Right lobe of liver (tissue), 6 donors: ENCODE measurements at regions not wholly inside any gene's neighbourhood (a gene's known extent, or its start where the extent isn't known, plus 50 kb on each side); places are given as distances from the start of the nearest gene placed in this dataset.

Experiments
- ATAC-seq, 4 donors: fragments of 200-7000 bp; cut with Tn5 transposase; one replicate each; pipeline ENCODE4 v1.9.1; 2020; ENCODE audit warnings: mild to moderate bottlenecking in 4 of 4, moderate library complexity in 4 of 4
- DNase-seq, 3 donors: peaks; one replicate each; pipeline ENCODE4 v3.0.0-alpha.2; 2020
- H3K27ac ChIP-seq, 3 donors: fragments of 200-600 bp; one replicate each; pipeline ENCODE4 v1.8.0; 2022
- H3K27me3 ChIP-seq, 2 donors: fragments of 200-600 bp; one replicate each; pipeline ENCODE4 v1.8.0; 2022
- H3K36me3 ChIP-seq, 4 donors: fragments of 200-600 bp; sonication (generic) in 1 of 4; one replicate each; pipeline versions ENCODE4 v1.5.1 to v1.8.0; 2017 to 2022; ENCODE audit warnings: control low read depth in 1 of 4
- H3K4me1 ChIP-seq, 4 donors: fragments of 200-600 bp; sonication (generic) in 1 of 4; one replicate each; pipeline versions ENCODE4 v1.5.1 to v1.8.0; 2017 to 2022; ENCODE audit warnings: control low read depth in 1 of 4
- H3K4me3 ChIP-seq, 3 donors: fragments of 200-600 bp; one replicate each; pipeline ENCODE4 v1.8.0; 2022
- H3K9me3 ChIP-seq, 4 donors: fragments of 200-600 bp; sonication (generic) in 1 of 4; one replicate each; pipeline versions ENCODE4 v1.5.1 to v1.8.0; 2017 to 2022; ENCODE audit warnings: control low read depth in 1 of 4
- CTCF ChIP-seq, 4 donors: fragments of 200-600 bp in 3 of 4; fragments of 450-650 bp in 1 of 4; IDR thresholded peaks; one replicate each; pipeline versions ENCODE4 v1.5.1 to v1.8.0; 2016 to 2022; ENCODE audit warnings: antibody characterized with exemption in 4 of 4, mild to moderate bottlenecking in 2 of 4
- POLR2A ChIP-seq: fragments of 450-650 bp; IDR thresholded peaks from one replicate; pipeline ENCODE4 v1.6.1; 2017; ENCODE audit warnings: antibody characterized with exemption, mild to moderate bottlenecking
- WGBS: methylation state at CpG from one replicate; pipeline ENCODE4 v1.1.6; 2018; ENCODE audit warnings: low coverage, low lambda C conversion rate; ENCODE audit not compliant: insufficient coverage; ENCODE audit errors: missing lambda C conversion rate; 5-methylcytosine and 5-hydroxymethylcytosine counted together
- intact Hi-C, 2 donors: fragments of 100-400 bp; cut with DNase I; formaldehyde crosslinking; loops; one replicate each; pipeline versions ENCODE4 v1.11.2 to v1.14.1; 2022
- donor health status: DM: no; HTN: yes; CAD: no.
- donor health status: DM: no; HTN: no; CAD: no.
- donor health status: DM: no; HTN: no; CAD: no.
- donor health status: DM: no; HTN: yes; CAD: no.
- donor health status: DM: no; HTN: yes; CAD: no.

GRCh38 chrX:19283597-19284339, 60.0 kb upstream of the PDHA1 start:
- ATAC-seq (no peak), DNase-seq (no peak)
- H3K27ac ChIP-seq = no peak overlapping the region
- intact Hi-C loops = no loop called here
- TF ChIP-seq CTCF (IDR thresholded peaks at IDR 0.05) (no peak), POLR2A (no peak)
- no peaks in the 10 kb centered on the region for H3K36me3 ChIP-seq
- 78% methylated on average over 6 of the region's 6 CpGs for WGBS
- no peaks in the 10 kb centered on the region for H3K9me3 ChIP-seq
- H3K4me1 ChIP-seq = no peaks in the 10 kb centered on the region
- H3K4me3 ChIP-seq = no peak overlapping the region
- H3K27me3 ChIP-seq = no peaks in the 10 kb centered on the region

- Histone ChIP-seq H3K27me3 (no peaks in the 10 kb centered on the region), H3K36me3 (no peaks in the 10 kb centered on the region), H3K4me3 (no peak overlapping the region), H3K9me3 (no peaks in the 10 kb centered on the region), H3K4me1 (no peaks in the 10 kb centered on the region), H3K27ac (no peak overlapping the region)
- DNase-seq = no peak
- intact Hi-C loops = no loop called here
- no peak for ATAC-seq
- TF ChIP-seq CTCF (IDR thresholded peaks at IDR 0.05) (no peak), POLR2A (no peak)
Measured at GRCh38 chrX:19285857-19286256, 57.9 kb upstream of the PDHA1 start.

GRCh38 chrX:19291086-19291485, 52.6 kb upstream of the PDHA1 start:
- intact Hi-C loops = no loop called here
- ATAC-seq = no peak
- TF ChIP-seq POLR2A = no peak
- no peak for TF ChIP-seq CTCF (IDR thresholded peaks at IDR 0.05)
- H3K4me1 ChIP-seq = no peaks in the 10 kb centered on the region
- H3K27me3 ChIP-seq = no peaks in the 10 kb centered on the region
- no peaks in the 10 kb centered on the region for H3K9me3 ChIP-seq
- no peak overlapping the region for H3K4me3 ChIP-seq
- H3K27ac ChIP-seq = no peak overlapping the region
- no peak for DNase-seq
- 38% methylated on average over 5 of the region's 5 CpGs for WGBS
- H3K36me3 ChIP-seq = no peaks in the 10 kb centered on the region

GRCh38 chrX:19293606-19294325, 50.0 kb upstream of the PDHA1 start:
- intact Hi-C loops = no loop called here
- no peak for TF ChIP-seq POLR2A
- TF ChIP-seq CTCF (IDR thresholded peaks at IDR 0.05) = no peak
- Histone ChIP-seq H3K4me1 (no peaks in the 10 kb centered on the region), H3K9me3 (no peaks in the 10 kb centered on the region), H3K27me3 (no peaks in the 10 kb centered on the region), H3K36me3 (no peaks in the 10 kb centered on the region), H3K27ac (no peak overlapping the region), H3K4me3 (no peak overlapping the region)
- no peak for DNase-seq
- no peak for ATAC-seq
- 38% methylated on average over 6 of the region's 6 CpGs for WGBS
